ENCODE measurements at regions not wholly inside any gene's neighbourhood (a gene's known extent, or its start where the extent isn't known, plus 50 kb on each side); places are given as distances from the start of the nearest gene placed in this dataset.

DNA sequence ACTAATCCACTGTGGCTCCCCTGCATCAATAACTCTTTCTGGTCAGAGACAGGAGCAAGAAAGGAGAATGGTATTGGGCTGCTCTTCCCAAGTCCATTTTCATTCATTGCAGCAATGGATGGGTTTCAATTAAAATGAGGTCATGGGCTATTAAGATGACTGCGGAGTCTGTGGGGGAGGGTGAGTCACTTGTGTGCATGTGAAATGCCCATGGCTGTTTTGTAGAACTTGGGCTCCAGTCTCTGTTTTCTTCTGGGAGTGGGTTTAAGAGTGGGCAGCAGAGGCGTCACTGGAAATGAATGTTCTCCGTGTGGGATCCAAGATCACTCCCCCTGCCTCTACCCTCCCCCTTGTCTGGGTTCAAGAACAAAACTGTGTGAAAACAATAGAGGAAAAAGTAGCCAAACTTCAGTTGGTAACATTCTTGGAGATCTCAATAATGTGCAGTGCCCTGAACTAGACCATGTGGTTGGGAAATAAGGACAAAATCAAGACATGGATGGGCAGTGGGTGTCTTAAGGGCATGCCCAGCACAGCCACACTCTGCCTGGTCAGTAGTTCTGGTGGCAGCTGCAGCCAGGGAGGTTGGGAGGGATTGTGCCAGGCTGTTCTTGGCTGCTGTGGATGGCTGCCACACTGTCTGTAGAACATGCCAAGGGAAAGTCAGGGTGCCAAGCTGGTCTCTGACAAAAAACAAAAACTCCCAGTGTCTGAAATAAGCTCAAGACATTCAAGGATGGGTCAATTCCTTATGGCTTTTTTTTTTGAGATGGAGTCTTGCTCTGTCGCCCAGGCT is 68.2 kb upstream of the CXCR4 start:
- intact Hi-C loops (cut with micrococcal nuclease; ENCODE audit: unreplicated experiment) = no loop called here
- Histone ChIP-seq H3K4me2 (ENCODE audit: low read length) (no peak overlapping the region), H3K9me2 (ENCODE audit: insufficient read depth, low read length) (no peaks in the 10 kb centered on the region), H3K9me3 (ENCODE audit: low read length) (peaks cover 15% of the 10 kb centered on the region; the same call in 1 of the 2 replicates), H4K20me1 (ENCODE audit: insufficient read depth, low read length) (no peaks in the 10 kb centered on the region), H3K27ac (ENCODE audit: low read depth, low read length, poor library complexity, severe bottlenecking) (no peak overlapping the region), H3K4me1 (ENCODE audit: insufficient read depth, low read length, poor library complexity, severe bottlenecking) (peaks cover 22% of the 10 kb centered on the region), H3K79me2 (ENCODE audit: insufficient read depth, low read depth, low read length) (no peaks in the 10 kb centered on the region), H3K4me3 (ENCODE audit: low read depth, low read length, poor library complexity, severe bottlenecking) (no peak overlapping the region), H3K36me3 (ENCODE audit: insufficient read depth, low read length) (no peaks in the 10 kb centered on the region), H2AFZ (ENCODE audit: low read length) (no peak overlapping the region)
- no peak for DNase-seq (ENCODE audit: low spot score)
- no TSS peak for BruUV-seq (replicated peaks)
- TF ChIP-seq, protein P1, sequence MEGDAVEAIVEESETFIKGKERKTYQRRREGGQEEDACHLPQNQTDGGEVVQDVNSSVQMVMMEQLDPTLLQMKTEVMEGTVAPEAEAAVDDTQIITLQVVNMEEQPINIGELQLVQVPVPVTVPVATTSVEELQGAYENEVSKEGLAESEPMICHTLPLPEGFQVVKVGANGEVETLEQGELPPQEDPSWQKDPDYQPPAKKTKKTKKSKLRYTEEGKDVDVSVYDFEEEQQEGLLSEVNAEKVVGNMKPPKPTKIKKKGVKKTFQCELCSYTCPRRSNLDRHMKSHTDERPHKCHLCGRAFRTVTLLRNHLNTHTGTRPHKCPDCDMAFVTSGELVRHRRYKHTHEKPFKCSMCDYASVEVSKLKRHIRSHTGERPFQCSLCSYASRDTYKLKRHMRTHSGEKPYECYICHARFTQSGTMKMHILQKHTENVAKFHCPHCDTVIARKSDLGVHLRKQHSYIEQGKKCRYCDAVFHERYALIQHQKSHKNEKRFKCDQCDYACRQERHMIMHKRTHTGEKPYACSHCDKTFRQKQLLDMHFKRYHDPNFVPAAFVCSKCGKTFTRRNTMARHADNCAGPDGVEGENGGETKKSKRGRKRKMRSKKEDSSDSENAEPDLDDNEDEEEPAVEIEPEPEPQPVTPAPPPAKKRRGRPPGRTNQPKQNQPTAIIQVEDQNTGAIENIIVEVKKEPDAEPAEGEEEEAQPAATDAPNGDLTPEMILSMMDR (conservative IDR thresholded peaks at IDR 0.05; ENCODE audit: low read length) = no peak
- no peak for TF ChIP-seq EZH2phosphoT487 (IDR thresholded peaks at IDR 0.05; ENCODE audit: borderline replicate concordance, low read depth, low read length)
- POLR2A ChIA-PET = interaction anchor here (0.5 to 1.1 kb wide), 6 partner anchors 9 to 171 kb away, joined by 3 to 7 read pairs (median 5); no protein-coding TSS in a partner anchor
- CTCF ChIA-PET (ENCODE audit: unreplicated experiment) = no interaction called here

DNA sequence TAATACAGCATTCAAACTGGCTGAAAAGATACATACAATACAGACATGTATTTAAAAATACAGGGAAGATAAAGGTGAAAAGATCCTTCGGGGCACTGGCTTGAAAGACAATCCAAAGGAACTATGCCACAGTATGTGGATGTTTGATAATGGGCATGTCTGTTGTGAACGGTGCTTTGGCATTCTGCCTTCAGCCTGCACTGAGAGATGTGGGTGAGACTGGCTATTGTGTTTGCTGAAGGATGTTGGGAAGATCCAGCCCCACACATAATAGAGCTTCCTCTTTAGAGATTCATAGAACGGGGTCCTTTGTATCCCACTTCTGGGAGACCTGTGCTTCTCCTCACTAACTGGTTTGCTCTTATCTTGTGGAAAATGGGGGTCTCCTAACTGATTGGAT is 65.1 kb upstream of the CXCR4 start:
- no TSS peak for BruUV-seq (replicated peaks)
- DNase-seq (ENCODE audit: low spot score) = no peak
- Histone ChIP-seq H3K4me2 (ENCODE audit: low read length) (no peak overlapping the region), H3K9me2 (ENCODE audit: insufficient read depth, low read length) (no peaks in the 10 kb centered on the region), H3K36me3 (ENCODE audit: insufficient read depth, low read length) (no peaks in the 10 kb centered on the region; the same call in 1 of the 2 replicates), H4K20me1 (ENCODE audit: insufficient read depth, low read length) (no peaks in the 10 kb centered on the region), H3K79me2 (ENCODE audit: insufficient read depth, low read depth, low read length) (no peaks in the 10 kb centered on the region), H3K4me3 (ENCODE audit: low read depth, low read length, poor library complexity, severe bottlenecking) (no peak overlapping the region), H3K27ac (ENCODE audit: low read depth, low read length, poor library complexity, severe bottlenecking) (no peak overlapping the region), H3K4me1 (ENCODE audit: insufficient read depth, low read length, poor library complexity, severe bottlenecking) (no peaks in the 10 kb centered on the region), H2AFZ (ENCODE audit: low read length) (peak overlapping the region; percentile 13; the same call in 1 of the 2 replicates), H3K9me3 (ENCODE audit: low read length) (peaks cover 29% of the 10 kb centered on the region; the same call in 1 of the 2 replicates)
- POLR2A ChIA-PET = no interaction called here
- intact Hi-C loops (cut with micrococcal nuclease; ENCODE audit: unreplicated experiment) = no loop called here
- CTCF ChIA-PET (ENCODE audit: unreplicated experiment) = no interaction called here
- TF ChIP-seq, protein P1 (conservative IDR thresholded peaks at IDR 0.05; ENCODE audit: low read length) = no peak
- TF ChIP-seq EZH2phosphoT487 (IDR thresholded peaks at IDR 0.05; ENCODE audit: borderline replicate concordance, low read depth, low read length) = no peak

DNA sequence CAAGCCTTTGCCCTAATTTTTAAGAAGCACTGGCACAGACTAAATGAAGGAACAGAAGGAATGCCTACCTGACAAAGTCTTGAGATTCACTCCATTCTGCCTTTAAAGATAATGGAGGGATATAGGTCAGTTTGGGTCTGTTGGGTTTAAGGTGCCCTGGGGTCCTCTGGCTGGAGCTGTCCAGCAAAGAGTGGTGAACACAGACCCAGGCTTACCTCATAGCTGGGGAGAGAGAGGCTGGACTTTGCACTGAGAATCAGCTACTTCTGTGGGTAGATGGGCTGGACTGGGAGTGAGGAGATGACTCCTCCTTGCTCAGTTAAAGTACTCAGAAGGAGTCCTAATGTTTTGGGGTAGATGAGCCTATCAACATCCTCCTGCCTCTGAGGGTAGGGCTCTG is 64.4 kb upstream of the CXCR4 start:
- no peak overlapping the region for H3K4me2 ChIP-seq (ENCODE audit: low read length)
- BruUV-seq (replicated peaks) = no TSS peak
- H3K27ac ChIP-seq (ENCODE audit: low read depth, low read length, poor library complexity, severe bottlenecking) = no peak overlapping the region
- ChIA-PET CTCF (ENCODE audit: unreplicated experiment) (interaction anchor here (0.5 kb wide), 1 partner anchor 204 kb away, joined by 3 read pairs; no protein-coding TSS in a partner anchor), POLR2A (no interaction called here)
- H3K36me3 ChIP-seq (ENCODE audit: insufficient read depth, low read length) = no peaks in the 10 kb centered on the region; the same call in 1 of the 2 replicates
- no peaks in the 10 kb centered on the region for H3K4me1 ChIP-seq (ENCODE audit: insufficient read depth, low read length, poor library complexity, severe bottlenecking)
- H3K79me2 ChIP-seq (ENCODE audit: insufficient read depth, low read depth, low read length) = no peaks in the 10 kb centered on the region
- DNase-seq (ENCODE audit: low spot score) = no peak
- TF ChIP-seq, protein P1 (conservative IDR thresholded peaks at IDR 0.05; ENCODE audit: low read length) = no peak
- no peak for TF ChIP-seq EZH2phosphoT487 (IDR thresholded peaks at IDR 0.05; ENCODE audit: borderline replicate concordance, low read depth, low read length)
- H3K9me2 ChIP-seq (ENCODE audit: insufficient read depth, low read length) = no peaks in the 10 kb centered on the region
- peaks cover 29% of the 10 kb centered on the region; the same call in 1 of the 2 replicates for H3K9me3 ChIP-seq (ENCODE audit: low read length)
- no peaks in the 10 kb centered on the region for H4K20me1 ChIP-seq (ENCODE audit: insufficient read depth, low read length)
- no peak overlapping the region for H3K4me3 ChIP-seq (ENCODE audit: low read depth, low read length, poor library complexity, severe bottlenecking)
- peak overlapping the region; percentile 13; the same call in 1 of the 2 replicates for H2AFZ ChIP-seq (ENCODE audit: low read length)
- intact Hi-C loops (cut with micrococcal nuclease; ENCODE audit: unreplicated experiment) = no loop called here
